ENCODE measurements at regions not wholly inside any gene's neighbourhood (a gene's known extent, or its start where the extent isn't known, plus 50 kb on each side); places are given as distances from the start of the nearest gene placed in this dataset.

DNA sequence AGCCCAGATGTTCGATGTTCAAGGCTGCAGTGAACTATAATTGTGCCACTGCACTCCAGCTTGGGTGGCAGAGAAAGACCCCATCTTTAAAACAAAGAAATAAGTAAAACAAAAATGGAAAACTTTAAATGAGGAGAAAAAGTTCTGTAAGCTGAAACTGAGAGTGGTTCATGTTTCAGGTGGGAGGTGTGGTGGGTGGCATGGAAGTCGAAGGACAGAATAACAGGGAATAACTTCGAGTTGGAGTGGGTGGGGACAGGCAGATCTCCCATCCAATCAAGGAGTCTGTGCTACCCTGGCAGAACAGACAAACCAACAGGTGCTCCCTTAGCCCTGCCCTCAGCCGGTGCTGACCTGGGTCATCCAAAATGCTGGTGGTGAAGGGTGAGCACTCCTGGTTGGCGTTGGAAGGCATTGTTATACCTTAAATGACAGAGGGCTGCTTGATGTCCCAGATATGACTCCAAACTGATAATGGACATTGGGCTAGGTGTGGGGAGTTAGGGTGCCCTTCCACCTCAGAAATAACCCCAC lies 328.4 kb downstream of the DYSF start:
- TF ChIP-seq, protein P1, sequence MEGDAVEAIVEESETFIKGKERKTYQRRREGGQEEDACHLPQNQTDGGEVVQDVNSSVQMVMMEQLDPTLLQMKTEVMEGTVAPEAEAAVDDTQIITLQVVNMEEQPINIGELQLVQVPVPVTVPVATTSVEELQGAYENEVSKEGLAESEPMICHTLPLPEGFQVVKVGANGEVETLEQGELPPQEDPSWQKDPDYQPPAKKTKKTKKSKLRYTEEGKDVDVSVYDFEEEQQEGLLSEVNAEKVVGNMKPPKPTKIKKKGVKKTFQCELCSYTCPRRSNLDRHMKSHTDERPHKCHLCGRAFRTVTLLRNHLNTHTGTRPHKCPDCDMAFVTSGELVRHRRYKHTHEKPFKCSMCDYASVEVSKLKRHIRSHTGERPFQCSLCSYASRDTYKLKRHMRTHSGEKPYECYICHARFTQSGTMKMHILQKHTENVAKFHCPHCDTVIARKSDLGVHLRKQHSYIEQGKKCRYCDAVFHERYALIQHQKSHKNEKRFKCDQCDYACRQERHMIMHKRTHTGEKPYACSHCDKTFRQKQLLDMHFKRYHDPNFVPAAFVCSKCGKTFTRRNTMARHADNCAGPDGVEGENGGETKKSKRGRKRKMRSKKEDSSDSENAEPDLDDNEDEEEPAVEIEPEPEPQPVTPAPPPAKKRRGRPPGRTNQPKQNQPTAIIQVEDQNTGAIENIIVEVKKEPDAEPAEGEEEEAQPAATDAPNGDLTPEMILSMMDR (IDR thresholded peaks at IDR 0.05) = no peak
- TF ChIP-seq POLR2A (IDR thresholded peaks at IDR 0.05) = no peak

All from Peyer's patch (tissue), 4 donors.